Neural progenitor cell (in vitro differentiated cells): ENCODE measurements at regions not wholly inside any gene's neighbourhood (a gene's known extent, or its start where the extent isn't known, plus 50 kb on each side); places are given as distances from the start of the nearest gene placed in this dataset.

Experiments
- DNase-seq: peaks from one replicate; pipeline ENCODE4 v3.0.0-alpha.2; 2016; ENCODE audit warnings: low spot score
- H2AFZ ChIP-seq: fragments of 200-600 bp; sonication (generic); replicated peaks from 2 replicates; pipeline ENCODE4 v1.6.1; 2016; ENCODE audit warnings: antibody characterized with exemption
- H3F3A ChIP-seq: fragments of 200-600 bp; sonication (generic); 2 replicates; pipeline ENCODE4 v1.6.1; 2016; ENCODE audit warnings: antibody characterized with exemption, low read depth
- H3K27ac ChIP-seq: fragments of 200-600 bp; sonication (generic); 2 replicates; pipeline ENCODE4 v1.5.1; 2016; ENCODE audit warnings: mild to moderate bottlenecking
- H3K27me3 ChIP-seq: fragments of 200-600 bp; sonication (generic); 2 replicates; pipeline ENCODE4 v1.6.1; 2016; ENCODE audit warnings: mild to moderate bottlenecking, moderate library complexity
- H3K36me3 ChIP-seq: fragments of 200-600 bp; sonication (generic); 2 replicates; pipeline ENCODE4 v1.5.1; 2016
- H3K4me1 ChIP-seq: fragments of 200-600 bp; sonication (generic); 2 replicates; pipeline ENCODE4 v1.6.1; 2016; ENCODE audit warnings: mixed run types
- H3K4me2 ChIP-seq: fragments of 200-600 bp; sonication (generic); 2 replicates; pipeline ENCODE4 v1.6.1; 2016
- H3K4me3 ChIP-seq: fragments of 200-600 bp; sonication (generic); 2 replicates; pipeline ENCODE4 v1.5.1; 2016
- H3K79me2 ChIP-seq: fragments of 200-600 bp; sonication (generic); 2 replicates; pipeline ENCODE4 v1.6.1; 2016; ENCODE audit warnings: low read depth
- H3K9ac ChIP-seq: fragments of 200-600 bp; sonication (generic); 2 replicates; pipeline ENCODE4 v1.6.1; 2016
- H3K9me3 ChIP-seq: fragments of 200-600 bp; sonication (generic); 2 replicates; pipeline ENCODE4 v1.5.1; 2016; ENCODE audit warnings: low read depth
- H4K20me1 ChIP-seq: fragments of 200-600 bp; sonication (generic); 2 replicates; pipeline ENCODE4 v1.6.1; 2016; ENCODE audit warnings: low read depth
- H3K27ac Mint-ChIP-seq: 3 replicates; pipeline ENCODE4 v1.8.0; 2021; ENCODE audit warnings: mixed read lengths
- H3K27me3 Mint-ChIP-seq: 2 replicates; pipeline ENCODE4 v1.8.0; 2022; ENCODE audit warnings: low read depth, mild to moderate bottlenecking, inconsistent platforms, moderate library complexity, mixed read lengths; ENCODE audit not compliant: insufficient read depth
- H3K36me3 Mint-ChIP-seq: 3 replicates; pipeline ENCODE4 v1.8.0; 2021; ENCODE audit warnings: mixed read lengths
- H3K4me1 Mint-ChIP-seq: 3 replicates; pipeline ENCODE4 v1.8.0; 2021; ENCODE audit warnings: mixed read lengths
- H3K4me3 Mint-ChIP-seq: 3 replicates; pipeline ENCODE4 v1.8.0; 2021; ENCODE audit warnings: mild to moderate bottlenecking, moderate library complexity, mixed read lengths
- H3K9me3 Mint-ChIP-seq: 3 replicates; pipeline ENCODE4 v1.8.0; 2020; ENCODE audit warnings: mixed read lengths
- CTCF ChIP-seq: fragments of 200-600 bp; sonication (generic); IDR thresholded peaks from 2 replicates; pipeline ENCODE4 v1.5.1; 2017; ENCODE audit warnings: antibody characterized with exemption, mild to moderate bottlenecking
- EZH2 ChIP-seq: fragments of 200-600 bp; sonication (generic); IDR thresholded peaks from 2 replicates; pipeline ENCODE4 v1.6.1; 2017; ENCODE audit warnings: antibody characterized with exemption, mild to moderate bottlenecking, moderate library complexity
- EZH2phosphoT487 ChIP-seq: fragments of 200-600 bp; sonication (generic); IDR thresholded peaks from 2 replicates; pipeline ENCODE4 v1.6.1; 2017; ENCODE audit warnings: antibody characterized with exemption

DNA sequence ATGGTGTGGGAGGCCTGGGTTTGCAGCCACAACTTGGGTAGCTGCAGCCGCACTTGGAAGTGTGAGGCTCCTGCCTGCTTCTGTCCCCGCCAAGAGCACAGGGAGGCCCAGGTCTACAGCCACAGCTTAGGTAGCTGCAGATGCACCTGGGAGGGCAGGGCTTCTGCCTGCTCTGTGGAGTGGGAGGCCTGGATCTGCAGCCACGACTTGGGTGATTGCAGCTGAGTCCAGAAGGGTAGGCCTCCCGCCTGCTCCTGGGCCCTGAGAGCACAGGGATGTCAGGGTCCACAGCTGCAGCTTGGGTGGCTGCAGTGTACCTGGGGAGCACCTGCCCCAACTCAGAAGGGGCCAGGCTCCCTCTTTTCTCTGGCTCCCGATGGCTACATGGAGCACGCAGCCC lies 287.3 kb downstream of the AEBP2 start:
- Mint-ChIP-seq H3K4me1 (no peaks in the 10 kb centered on the region), H3K4me3 (no peak overlapping the region), H3K27ac (no peak overlapping the region)

DNA sequence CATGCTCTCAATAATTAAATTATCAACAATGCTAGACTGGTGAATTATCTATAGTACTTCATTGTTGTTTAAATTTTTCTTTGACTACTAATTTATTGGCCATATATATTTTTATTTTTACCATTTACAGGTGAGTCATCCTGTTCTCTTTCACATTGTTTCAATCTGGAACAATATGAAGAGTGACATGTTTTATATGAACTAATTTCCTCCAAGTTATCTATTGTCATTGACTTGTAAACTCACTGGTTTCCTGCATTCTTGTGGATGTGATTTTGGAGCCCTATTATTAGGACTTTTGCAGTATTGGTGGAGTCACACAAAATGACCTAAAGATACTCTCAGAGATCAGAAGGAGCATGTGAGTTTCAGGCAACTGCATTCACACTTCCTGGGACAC lies 297.7 kb downstream of the AEBP2 start:
- Mint-ChIP-seq H3K9me3 (peaks cover 11% of the 10 kb centered on the region), H3K4me1 (no peaks in the 10 kb centered on the region), H3K4me3 (no peak overlapping the region), H3K36me3 (no peaks in the 10 kb centered on the region), H3K27ac (no peak overlapping the region), H3K27me3 (peaks cover 2% of the 10 kb centered on the region)
- no peak for DNase-seq
- H3K4me3 ChIP-seq, result no peak overlapping the region
- H4K20me1 ChIP-seq, result no peaks in the 10 kb centered on the region
- no peaks in the 10 kb centered on the region for H3K9me3 ChIP-seq
- no peaks in the 10 kb centered on the region for H3K36me3 ChIP-seq
- H3K4me2 ChIP-seq, result no peak overlapping the region
- no peak overlapping the region for H3K9ac ChIP-seq
- H2AFZ ChIP-seq, result no peak overlapping the region
- no peaks in the 10 kb centered on the region for H3F3A ChIP-seq
- H3K27me3 ChIP-seq, result no peaks in the 10 kb centered on the region
- H3K79me2 ChIP-seq, result no peaks in the 10 kb centered on the region
- no peaks in the 10 kb centered on the region for H3K4me1 ChIP-seq
- no peak overlapping the region for H3K27ac ChIP-seq
- TF ChIP-seq EZH2, result no peak
- no peak for TF ChIP-seq EZH2phosphoT487
- no peak for TF ChIP-seq CTCF

More for the DNA sequence above, 287.3 kb downstream of the AEBP2 start:
- TF ChIP-seq EZH2phosphoT487 (no peak), CTCF (no peak), EZH2 (no peak)
- no peaks in the 10 kb centered on the region for H3F3A ChIP-seq
- H3K79me2 ChIP-seq, result no peaks in the 10 kb centered on the region
- no peaks in the 10 kb centered on the region for H4K20me1 ChIP-seq
- Mint-ChIP-seq H3K9me3 (peaks cover 7% of the 10 kb centered on the region), H3K27me3 (no peaks in the 10 kb centered on the region), H3K36me3 (no peaks in the 10 kb centered on the region)
- no peak overlapping the region for H3K27ac ChIP-seq
- H3K4me1 ChIP-seq, result no peaks in the 10 kb centered on the region
- H3K4me2 ChIP-seq, result no peak overlapping the region
- no peaks in the 10 kb centered on the region for H3K36me3 ChIP-seq
- no peak overlapping the region for H2AFZ ChIP-seq
- H3K9ac ChIP-seq, result no peak overlapping the region
- no peaks in the 10 kb centered on the region for H3K27me3 ChIP-seq
- no peak overlapping the region for H3K4me3 ChIP-seq
- no peaks in the 10 kb centered on the region for H3K9me3 ChIP-seq
- no peak for DNase-seq

GRCh38 chr12:19739195-19739776 lies 300.0 kb downstream of the AEBP2 start:
- H3K27me3 Mint-ChIP-seq, result peaks cover 2% of the 10 kb centered on the region
- H3K4me3 Mint-ChIP-seq, result no peak overlapping the region
- no peaks in the 10 kb centered on the region for H3K4me1 Mint-ChIP-seq

More at GRCh38 chr12:19739195-19739776, 300.0 kb downstream of the AEBP2 start:
- Mint-ChIP-seq H3K9me3 (peaks cover 9% of the 10 kb centered on the region), H3K27ac (no peak overlapping the region), H3K36me3 (no peaks in the 10 kb centered on the region)
- H3K27ac ChIP-seq, result no peak overlapping the region
- no peaks in the 10 kb centered on the region for H3K9me3 ChIP-seq
- no peaks in the 10 kb centered on the region for H3K4me1 ChIP-seq
- H2AFZ ChIP-seq, result no peak overlapping the region
- no peak overlapping the region for H3K9ac ChIP-seq
- H4K20me1 ChIP-seq, result no peaks in the 10 kb centered on the region
- no peak overlapping the region for H3K4me3 ChIP-seq
- H3K27me3 ChIP-seq, result no peaks in the 10 kb centered on the region
- TF ChIP-seq CTCF, result peak; percentile 75
- no peak for TF ChIP-seq EZH2phosphoT487
- H3K36me3 ChIP-seq, result no peaks in the 10 kb centered on the region
- peak; percentile 61 for DNase-seq
- no peaks in the 10 kb centered on the region for H3F3A ChIP-seq
- no peaks in the 10 kb centered on the region for H3K79me2 ChIP-seq
- no peak overlapping the region for H3K4me2 ChIP-seq
